HG02763 (cell line): ENCODE measurements at regions not wholly inside any gene's neighbourhood (a gene's known extent, or its start where the extent isn't known, plus 50 kb on each side); places are given as distances from the start of the nearest gene placed in this dataset.

Experiments
- ATAC-seq: cut with Tn5 transposase; IDR thresholded peaks from one replicate; pipeline ENCODE4 v1.9.1; 2021; ENCODE audit warnings: mild to moderate bottlenecking, moderate library complexity; ENCODE audit not compliant: unreplicated experiment

- ATAC-seq: no peak
These were observed 56.7 kb upstream of the ACTBL2 start for GRCh38 chr5:57539281-57539701.

- no peak for ATAC-seq
These were observed 55.8 kb upstream of the ACTBL2 start for GRCh38 chr5:57538341-57538955.

- no peak for ATAC-seq
These were observed 55.2 kb upstream of the ACTBL2 start for GRCh38 chr5:57537811-57538210.

GRCh38 chr5:57532513-57533497 lies 50.2 kb upstream of the ACTBL2 start:
- ATAC-seq: no peak
